ENCODE measurements at regions not wholly inside any gene's neighbourhood (a gene's known extent, or its start where the extent isn't known, plus 50 kb on each side); places are given as distances from the start of the nearest gene placed in this dataset.

DNA sequence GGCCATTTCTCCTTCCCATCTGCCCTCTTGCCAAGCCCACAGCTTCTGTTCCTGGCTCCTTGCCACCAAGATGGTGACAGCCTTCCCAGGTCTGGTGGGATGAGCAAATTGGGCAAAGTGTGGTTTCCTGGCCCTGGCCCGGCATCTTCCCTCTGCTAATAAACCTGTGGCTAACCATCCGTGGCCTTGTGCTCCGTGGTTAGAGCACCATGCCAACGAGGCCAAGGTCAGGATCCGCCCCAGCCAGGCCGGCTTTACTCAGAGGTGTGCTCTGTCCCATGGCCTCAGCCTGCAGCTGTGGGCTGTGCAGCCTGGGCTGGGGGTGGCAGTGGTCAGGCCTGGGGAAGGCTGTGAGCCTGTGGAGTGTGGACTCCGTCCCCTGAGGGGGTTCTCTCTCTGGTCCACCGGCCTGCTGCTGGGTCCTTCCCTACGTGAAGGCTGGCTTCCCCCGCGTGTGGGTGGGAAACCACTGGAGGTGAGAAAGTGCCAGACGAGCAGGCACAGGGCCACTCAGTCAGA, 117.4 kb downstream of the VEGFA start:
- CTCF ChIA-PET, result no interaction called here
- FAIRE-seq, result no peak

More for the DNA sequence above, 117.4 kb downstream of the VEGFA start:
- Histone ChIP-seq H3K9ac (replicated peaks; ENCODE audit: extremely low read depth, insufficient read depth, low read length) (no peak overlapping the region), H3K27me3 (ENCODE audit: control insufficient read depth in 2 of 2, insufficient read depth in 2 of 2, low read length in 2 of 2) (peaks cover 9 to 17% of the 10 kb centered on the region in 2 experiments), H3K9me3 (replicated peaks; ENCODE audit: control insufficient read depth, insufficient read depth, low read length) (no peaks in the 10 kb centered on the region), H3K4me2 (ENCODE audit: insufficient read depth, low read length) (no peak overlapping the region), H3K79me2 (ENCODE audit: control insufficient read depth, insufficient read depth, low read length) (no peaks in the 10 kb centered on the region), H2AFZ (ENCODE audit: low read depth, low read length) (no peak overlapping the region), H3K9me1 (replicated peaks; ENCODE audit: control insufficient read depth, extremely low read depth, insufficient read depth, low read length) (no peaks in the 10 kb centered on the region), H4K20me1 (replicated peaks; ENCODE audit: control insufficient read depth, extremely low read depth, insufficient read depth, low read length) (no peaks in the 10 kb centered on the region), H3K4me3 (replicated peaks in 1 of 3; ENCODE audit: insufficient read depth in 1 of 3, low read depth in 1 of 3, low read length in 3 of 3) (no peak overlapping the region), H3K27ac (ENCODE audit: insufficient read depth, low read depth, low read length) (no peak overlapping the region), H3K4me1 (ENCODE audit: control insufficient read depth, extremely low read depth, insufficient read depth, low read length) (no peaks in the 10 kb centered on the region), H3K36me3 (ENCODE audit: control insufficient read depth in 2 of 2, extremely low read depth in 1 of 2, insufficient read depth in 2 of 2, low read length in 2 of 2) (no peaks in the 10 kb centered on the region)
- dilution Hi-C loops (cut with MboI; ENCODE audit: extremely low pct_ligation_motif_present, low sequenced_read_pairs), result no loop called here
- no peak for DNase-seq (ENCODE audit: low read depth, low spot score)
- POLR2A ChIA-PET, result no interaction called here
- TF ChIP-seq JUN (IDR thresholded peaks at IDR 0.05; ENCODE audit: borderline replicate concordance, insufficient read depth, insufficient read length, low read depth), result no peak
- TF ChIP-seq, protein P1, sequence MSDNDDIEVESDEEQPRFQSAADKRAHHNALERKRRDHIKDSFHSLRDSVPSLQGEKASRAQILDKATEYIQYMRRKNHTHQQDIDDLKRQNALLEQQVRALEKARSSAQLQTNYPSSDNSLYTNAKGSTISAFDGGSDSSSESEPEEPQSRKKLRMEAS (IDR thresholded peaks at IDR 0.05; ENCODE audit: insufficient read depth, insufficient read length), result no peak
- TF ChIP-seq POLR2A (IDR thresholded peaks at IDR 0.05; ENCODE audit: low read depth, low read length), result no peak
- TF ChIP-seq FOS (IDR thresholded peaks at IDR 0.05; ENCODE audit: borderline replicate concordance, insufficient read depth, low read length), result no peak
- TF ChIP-seq EZH2 (IDR thresholded peaks at IDR 0.05; ENCODE audit: borderline replicate concordance, low read depth, low read length, severe bottlenecking), result no peak
- TF ChIP-seq, protein P2, sequence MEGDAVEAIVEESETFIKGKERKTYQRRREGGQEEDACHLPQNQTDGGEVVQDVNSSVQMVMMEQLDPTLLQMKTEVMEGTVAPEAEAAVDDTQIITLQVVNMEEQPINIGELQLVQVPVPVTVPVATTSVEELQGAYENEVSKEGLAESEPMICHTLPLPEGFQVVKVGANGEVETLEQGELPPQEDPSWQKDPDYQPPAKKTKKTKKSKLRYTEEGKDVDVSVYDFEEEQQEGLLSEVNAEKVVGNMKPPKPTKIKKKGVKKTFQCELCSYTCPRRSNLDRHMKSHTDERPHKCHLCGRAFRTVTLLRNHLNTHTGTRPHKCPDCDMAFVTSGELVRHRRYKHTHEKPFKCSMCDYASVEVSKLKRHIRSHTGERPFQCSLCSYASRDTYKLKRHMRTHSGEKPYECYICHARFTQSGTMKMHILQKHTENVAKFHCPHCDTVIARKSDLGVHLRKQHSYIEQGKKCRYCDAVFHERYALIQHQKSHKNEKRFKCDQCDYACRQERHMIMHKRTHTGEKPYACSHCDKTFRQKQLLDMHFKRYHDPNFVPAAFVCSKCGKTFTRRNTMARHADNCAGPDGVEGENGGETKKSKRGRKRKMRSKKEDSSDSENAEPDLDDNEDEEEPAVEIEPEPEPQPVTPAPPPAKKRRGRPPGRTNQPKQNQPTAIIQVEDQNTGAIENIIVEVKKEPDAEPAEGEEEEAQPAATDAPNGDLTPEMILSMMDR (IDR thresholded peaks at IDR 0.05; ENCODE audit: extremely low read depth in 1 of 2, insufficient read depth in 1 of 2, low read depth in 1 of 2, low read length in 2 of 2), result no peak
- TF ChIP-seq MYC (IDR thresholded peaks at IDR 0.05; ENCODE audit: low read depth, low read length), result no peak
- TF ChIP-seq POLR2AphosphoS5 (IDR thresholded peaks at IDR 0.05; ENCODE audit: insufficient read depth, low read depth, low read length), result no peak
- no peak for TF ChIP-seq GATA2 (IDR thresholded peaks at IDR 0.05; ENCODE audit: insufficient read depth, insufficient read length, low read depth, low read length)
- intact Hi-C loops (cut with micrococcal nuclease), result no loop called here
- no TSS peak for BruUV-seq (replicated peaks)

All from endothelial cell of umbilical vein (primary cell).